ENCODE measurements at regions not wholly inside any gene's neighbourhood (a gene's known extent, or its start where the extent isn't known, plus 50 kb on each side); places are given as distances from the start of the nearest gene placed in this dataset.

GRCh38 chr2:223386189-223386588 lies 216.0 kb downstream of the SCG2 start:
- Histone ChIP-seq H3K4me3 (no peak overlapping the region), H3K27me3 (no peaks in the 10 kb centered on the region), H3K4me1 (no peaks in the 10 kb centered on the region), H3K9me3 (no peaks in the 10 kb centered on the region), H3K27ac (replicated peaks in 1 of 4) (no peak overlapping the region), H3K36me3 (no peaks in the 10 kb centered on the region)
- DNase-seq (ENCODE audit: extremely low spot score), result no peak
- intact Hi-C loops (cut with DNase I), result no loop called here
- TF ChIP-seq POLR2A (IDR thresholded peaks at IDR 0.05; ENCODE audit: low read depth) (no peak), EP300 (IDR thresholded peaks at IDR 0.05) (no peak), POLR2AphosphoS5 (IDR thresholded peaks at IDR 0.05) (no peak), CTCF (IDR thresholded peaks at IDR 0.05) (no peak)

GRCh38 chr2:223386984-223387383 lies 215.2 kb downstream of the SCG2 start:
- 85% methylated on average over 4 of the region's 4 CpGs for WGBS
- Histone ChIP-seq H3K4me3 (no peak overlapping the region), H3K27me3 (no peaks in the 10 kb centered on the region), H3K4me1 (no peaks in the 10 kb centered on the region), H3K9me3 (no peaks in the 10 kb centered on the region), H3K36me3 (no peaks in the 10 kb centered on the region), H3K27ac (replicated peaks in 1 of 4) (no peak overlapping the region)
- no peak for DNase-seq (ENCODE audit: extremely low spot score)
- no peak for TF ChIP-seq CTCF (IDR thresholded peaks at IDR 0.05)
- no peak for TF ChIP-seq POLR2AphosphoS5 (IDR thresholded peaks at IDR 0.05)
- TF ChIP-seq EP300 (IDR thresholded peaks at IDR 0.05), result no peak
- no peak for TF ChIP-seq POLR2A (IDR thresholded peaks at IDR 0.05; ENCODE audit: low read depth)
- intact Hi-C loops (cut with DNase I), result no loop called here

- H3K27ac ChIP-seq (replicated peaks in 1 of 4), result no peak overlapping the region
- no peak for TF ChIP-seq CTCF (IDR thresholded peaks at IDR 0.05)
- WGBS, result 90% methylated on average over 5 of the region's 5 CpGs
- no peak for DNase-seq (ENCODE audit: extremely low spot score)
- no peaks in the 10 kb centered on the region for H3K9me3 ChIP-seq
- no peaks in the 10 kb centered on the region for H3K4me1 ChIP-seq
- no peaks in the 10 kb centered on the region for H3K36me3 ChIP-seq
- no peaks in the 10 kb centered on the region for H3K27me3 ChIP-seq
- intact Hi-C loops (cut with DNase I), result no loop called here
- H3K4me3 ChIP-seq, result no peak overlapping the region
These were observed 212.5 kb downstream of the SCG2 start for GRCh38 chr2:223389624-223390023.

- no peak overlapping the region for H3K4me3 ChIP-seq
- no peaks in the 10 kb centered on the region for H3K36me3 ChIP-seq
- H3K9me3 ChIP-seq, result peaks cover 0 to 6% (median 0%) of the 10 kb centered on the region in 4 donors
- TF ChIP-seq POLR2AphosphoS5 (IDR thresholded peaks at IDR 0.05) (no peak), CTCF (IDR thresholded peaks at IDR 0.05) (no peak), EP300 (IDR thresholded peaks at IDR 0.05) (no peak), POLR2A (IDR thresholded peaks at IDR 0.05; ENCODE audit: low read depth) (no peak)
- WGBS, result 84% methylated on average over 2 of the region's 2 CpGs
- no peak for DNase-seq (ENCODE audit: extremely low spot score)
- no peaks in the 10 kb centered on the region for H3K4me1 ChIP-seq
- intact Hi-C loops (cut with DNase I), result no loop called here
- no peaks in the 10 kb centered on the region for H3K27me3 ChIP-seq
- no peak overlapping the region for H3K27ac ChIP-seq (replicated peaks in 1 of 4)
These were observed 205.2 kb downstream of the SCG2 start for GRCh38 chr2:223396993-223397392.

GRCh38 chr2:223399357-223399957 lies 202.7 kb downstream of the SCG2 start:
- Histone ChIP-seq H3K36me3 (no peaks in the 10 kb centered on the region), H3K4me1 (no peaks in the 10 kb centered on the region), H3K4me3 (no peak overlapping the region), H3K9me3 (peaks cover 0 to 6% (median 0%) of the 10 kb centered on the region in 4 donors), H3K27me3 (no peaks in the 10 kb centered on the region), H3K27ac (replicated peaks in 1 of 4) (no peak overlapping the region)
- no peak for TF ChIP-seq CTCF (IDR thresholded peaks at IDR 0.05)
- TF ChIP-seq POLR2A (IDR thresholded peaks at IDR 0.05; ENCODE audit: low read depth), result no peak
- no peak for TF ChIP-seq EP300 (IDR thresholded peaks at IDR 0.05)
- TF ChIP-seq POLR2AphosphoS5 (IDR thresholded peaks at IDR 0.05), result no peak
- intact Hi-C loops (cut with DNase I), result no loop called here
- no peak for DNase-seq (ENCODE audit: extremely low spot score)
- WGBS, result 73% methylated on average over 3 of the region's 3 CpGs
